OCI-LY7 (cell line): ENCODE measurements at regions not wholly inside any gene's neighbourhood (a gene's known extent, or its start where the extent isn't known, plus 50 kb on each side); places are given as distances from the start of the nearest gene placed in this dataset.

ENCODE experiments used
- EZH2phosphoT487 ChIP-seq: fragments of 200-600 bp; sonication (generic); IDR thresholded peaks from 2 replicates; pipeline ENCODE4 v1.6.1; 2018; ENCODE audit warnings: low read depth, borderline replicate concordance, mild to moderate bottlenecking, mixed run types, antibody characterized with exemption, low read length, moderate library complexity, mixed read lengths
- TF ChIP-seq, protein P1 (sequence below): fragments of 200-600 bp; sonication (generic); conservative IDR thresholded peaks from 2 replicates; pipeline ENCODE4 v1.5.1; 2014; ENCODE audit warnings: mild to moderate bottlenecking, antibody characterized with exemption, low read length, moderate library complexity, mixed read lengths

DNA sequence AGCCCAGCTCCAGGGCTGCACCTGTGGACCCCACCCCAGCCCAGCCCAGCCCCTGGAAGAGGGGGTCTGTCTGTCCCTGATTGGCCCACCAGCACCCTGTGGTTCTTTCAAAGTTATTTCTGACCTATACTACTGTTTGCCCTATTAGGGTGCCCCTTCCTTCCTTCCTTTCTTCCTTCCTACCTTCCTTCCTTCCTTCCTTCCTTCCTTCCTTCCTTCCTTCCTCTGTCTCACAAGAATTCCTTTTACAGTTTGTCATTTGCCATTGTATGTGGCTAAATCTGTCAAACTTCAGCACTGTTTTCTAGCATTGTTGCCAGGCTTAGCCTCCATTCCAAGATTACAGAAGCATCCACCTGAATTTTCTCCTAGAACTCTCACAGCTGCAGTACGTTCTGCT is 66.9 kb downstream of the KLF15 start:
- TF ChIP-seq, protein P1, sequence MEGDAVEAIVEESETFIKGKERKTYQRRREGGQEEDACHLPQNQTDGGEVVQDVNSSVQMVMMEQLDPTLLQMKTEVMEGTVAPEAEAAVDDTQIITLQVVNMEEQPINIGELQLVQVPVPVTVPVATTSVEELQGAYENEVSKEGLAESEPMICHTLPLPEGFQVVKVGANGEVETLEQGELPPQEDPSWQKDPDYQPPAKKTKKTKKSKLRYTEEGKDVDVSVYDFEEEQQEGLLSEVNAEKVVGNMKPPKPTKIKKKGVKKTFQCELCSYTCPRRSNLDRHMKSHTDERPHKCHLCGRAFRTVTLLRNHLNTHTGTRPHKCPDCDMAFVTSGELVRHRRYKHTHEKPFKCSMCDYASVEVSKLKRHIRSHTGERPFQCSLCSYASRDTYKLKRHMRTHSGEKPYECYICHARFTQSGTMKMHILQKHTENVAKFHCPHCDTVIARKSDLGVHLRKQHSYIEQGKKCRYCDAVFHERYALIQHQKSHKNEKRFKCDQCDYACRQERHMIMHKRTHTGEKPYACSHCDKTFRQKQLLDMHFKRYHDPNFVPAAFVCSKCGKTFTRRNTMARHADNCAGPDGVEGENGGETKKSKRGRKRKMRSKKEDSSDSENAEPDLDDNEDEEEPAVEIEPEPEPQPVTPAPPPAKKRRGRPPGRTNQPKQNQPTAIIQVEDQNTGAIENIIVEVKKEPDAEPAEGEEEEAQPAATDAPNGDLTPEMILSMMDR, result no peak
- TF ChIP-seq EZH2phosphoT487, result no peak
